ENCODE measurements at regions not wholly inside any gene's neighbourhood (a gene's known extent, or its start where the extent isn't known, plus 50 kb on each side); places are given as distances from the start of the nearest gene placed in this dataset.

DNA sequence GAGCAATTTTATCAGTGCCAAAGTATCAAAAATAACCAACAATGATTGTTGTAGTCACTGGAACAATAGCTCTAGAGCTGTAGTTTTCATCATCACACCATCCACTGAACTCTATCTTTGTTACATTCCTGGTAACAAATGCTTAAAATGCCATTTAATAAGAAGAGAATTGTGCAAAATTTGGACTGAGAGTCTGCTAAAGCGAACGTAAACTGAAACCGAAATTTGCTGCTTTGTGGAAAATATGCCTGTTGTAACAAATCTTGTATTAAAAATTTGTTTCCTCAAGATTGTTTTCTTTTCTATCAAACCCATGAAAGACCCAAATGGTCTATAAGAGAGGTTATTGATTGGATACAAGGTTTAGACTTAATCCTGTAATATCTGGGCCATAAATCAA, 109.3 kb upstream of the TECRL start:
- TF ChIP-seq CTCF (IDR thresholded peaks at IDR 0.05; ENCODE audit: insufficient read depth, low read length, poor library complexity, severe bottlenecking), result no peak
- Histone ChIP-seq H3K36me3 (ENCODE audit: control insufficient read depth, insufficient read depth, low read length) (no peaks in the 10 kb centered on the region), H3K4me3 (replicated peaks; ENCODE audit: low read depth, low read length) (no peak overlapping the region), H3K27me3 (replicated peaks; ENCODE audit: control insufficient read depth, insufficient read depth, low read length) (no peaks in the 10 kb centered on the region)
- no peak for DNase-seq (ENCODE audit: extremely low read depth, insufficient read length)

DNA sequence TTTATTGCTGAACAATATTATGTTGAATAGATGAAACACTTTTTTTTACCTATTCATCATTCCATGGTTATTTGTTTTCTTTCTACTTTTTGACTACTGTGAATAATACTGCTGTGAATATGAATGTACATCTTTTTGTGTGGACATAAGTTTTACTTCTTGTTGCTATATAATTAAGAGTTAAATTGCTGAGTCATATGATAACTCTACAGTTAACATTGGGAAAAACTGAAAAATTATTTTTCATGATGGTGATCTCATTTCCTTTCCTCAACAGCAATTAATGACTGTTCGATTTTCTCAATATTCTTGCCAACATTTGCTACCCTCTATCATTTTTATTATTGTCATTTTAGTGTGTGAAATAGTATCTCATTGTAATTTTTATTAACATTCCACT, 106.9 kb upstream of the TECRL start:
- H3K36me3 ChIP-seq (ENCODE audit: control insufficient read depth, insufficient read depth, low read length), result no peaks in the 10 kb centered on the region
- no peak for DNase-seq (ENCODE audit: extremely low read depth, insufficient read length)
- TF ChIP-seq CTCF (IDR thresholded peaks at IDR 0.05; ENCODE audit: insufficient read depth, low read length, poor library complexity, severe bottlenecking), result no peak
- no peaks in the 10 kb centered on the region for H3K27me3 ChIP-seq (replicated peaks; ENCODE audit: control insufficient read depth, insufficient read depth, low read length)
- H3K4me3 ChIP-seq (replicated peaks; ENCODE audit: low read depth, low read length), result no peak overlapping the region

GRCh38 chr4:64508089-64508488, 98.8 kb upstream of the TECRL start:
- H3K4me3 ChIP-seq (replicated peaks; ENCODE audit: low read depth, low read length), result no peak overlapping the region
- H3K27me3 ChIP-seq (replicated peaks; ENCODE audit: control insufficient read depth, insufficient read depth, low read length), result no peaks in the 10 kb centered on the region
- DNase-seq (ENCODE audit: extremely low read depth, insufficient read length), result no peak
- no peaks in the 10 kb centered on the region for H3K36me3 ChIP-seq (ENCODE audit: control insufficient read depth, insufficient read depth, low read length)
- TF ChIP-seq CTCF (IDR thresholded peaks at IDR 0.05; ENCODE audit: insufficient read depth, low read length, poor library complexity, severe bottlenecking), result no peak

DNA sequence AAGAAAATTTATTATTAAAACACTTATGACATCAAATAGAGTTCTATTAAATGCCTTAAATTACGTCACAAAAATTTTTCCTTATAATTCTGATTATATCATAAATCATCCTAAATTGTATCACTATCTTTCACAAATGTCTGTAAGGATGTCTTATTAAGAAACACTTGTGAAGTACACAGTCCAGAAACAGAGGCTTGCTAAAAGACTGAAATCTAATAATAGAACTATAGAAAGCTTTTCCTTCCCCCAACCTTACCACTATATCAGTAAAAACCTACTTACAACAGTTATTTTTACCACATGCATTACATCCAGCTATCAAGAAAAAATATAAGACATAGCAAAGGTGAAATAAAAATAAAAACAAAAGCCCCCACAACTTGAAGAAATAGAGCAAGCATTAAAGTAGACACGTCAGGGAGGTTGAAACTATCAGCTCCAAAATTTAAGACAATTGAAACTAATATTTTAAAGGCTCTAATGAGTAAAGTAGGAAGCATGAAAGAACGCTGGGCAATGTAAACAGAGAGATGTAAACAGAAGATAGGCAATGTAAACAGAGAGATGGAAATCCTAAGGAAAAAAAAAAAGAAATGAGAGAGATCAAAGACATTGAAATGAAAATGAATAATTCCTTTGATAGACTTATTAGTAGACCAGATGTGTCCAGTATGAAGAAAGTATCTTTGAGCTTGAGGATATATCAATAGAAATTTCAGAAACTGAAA, 94.9 kb upstream of the TECRL start:
- Histone ChIP-seq H3K27me3 (replicated peaks; ENCODE audit: control insufficient read depth, insufficient read depth, low read length) (no peaks in the 10 kb centered on the region), H3K36me3 (ENCODE audit: control insufficient read depth, insufficient read depth, low read length) (no peaks in the 10 kb centered on the region), H3K4me3 (replicated peaks; ENCODE audit: low read depth, low read length) (no peak overlapping the region)
- TF ChIP-seq CTCF (IDR thresholded peaks at IDR 0.05; ENCODE audit: insufficient read depth, low read length, poor library complexity, severe bottlenecking), result no peak
- DNase-seq (ENCODE audit: extremely low read depth, insufficient read length), result no peak

DNA sequence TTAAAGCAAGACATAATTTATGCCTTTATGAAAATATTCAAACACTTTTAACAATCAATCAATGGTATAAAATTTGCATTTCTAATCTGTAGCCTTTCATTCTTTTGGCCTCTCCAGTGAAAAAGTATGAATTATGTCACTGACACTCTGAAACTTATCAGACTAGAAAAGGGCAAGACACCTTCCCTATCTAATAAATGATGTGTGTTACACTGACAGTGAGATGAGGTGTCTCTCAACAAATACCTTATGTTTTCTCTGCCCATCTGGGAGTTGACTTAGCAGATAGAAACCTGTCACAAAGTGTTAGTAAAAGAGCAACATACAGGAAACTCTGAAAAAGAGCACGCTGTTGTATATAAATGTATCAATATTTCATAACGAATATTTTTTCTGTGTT, 94.2 kb upstream of the TECRL start:
- Histone ChIP-seq H3K36me3 (ENCODE audit: control insufficient read depth, insufficient read depth, low read length) (no peaks in the 10 kb centered on the region), H3K4me3 (replicated peaks; ENCODE audit: low read depth, low read length) (no peak overlapping the region), H3K27me3 (replicated peaks; ENCODE audit: control insufficient read depth, insufficient read depth, low read length) (no peaks in the 10 kb centered on the region)
- no peak for DNase-seq (ENCODE audit: extremely low read depth, insufficient read length)
- TF ChIP-seq CTCF (IDR thresholded peaks at IDR 0.05; ENCODE audit: insufficient read depth, low read length, poor library complexity, severe bottlenecking), result no peak

DNA sequence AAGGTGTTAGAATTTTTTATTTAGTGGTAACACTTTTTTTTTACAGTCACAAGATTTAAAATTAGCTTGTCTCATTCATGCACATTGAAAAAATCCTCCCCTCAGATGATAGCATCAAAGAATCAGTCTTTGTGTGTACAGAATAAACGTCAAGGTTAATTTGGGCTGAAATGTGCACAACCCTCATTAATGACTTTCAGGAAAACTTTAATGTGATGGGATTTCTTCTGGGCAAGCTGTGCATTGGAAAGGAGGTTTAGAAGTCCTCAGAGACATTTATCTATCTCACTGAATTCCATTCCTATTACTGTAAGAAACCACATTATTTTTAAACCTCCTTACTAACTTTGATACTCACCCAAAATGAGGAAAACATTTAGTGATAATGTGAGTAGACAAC, 88.2 kb upstream of the TECRL start:
- DNase-seq (ENCODE audit: extremely low read depth, insufficient read length), result no peak
- no peak overlapping the region for H3K4me3 ChIP-seq (replicated peaks; ENCODE audit: low read depth, low read length)

More for the DNA sequence above, 88.2 kb upstream of the TECRL start:
- TF ChIP-seq CTCF (IDR thresholded peaks at IDR 0.05; ENCODE audit: insufficient read depth, low read length, poor library complexity, severe bottlenecking), result no peak
- H3K27me3 ChIP-seq (replicated peaks; ENCODE audit: control insufficient read depth, insufficient read depth, low read length), result no peaks in the 10 kb centered on the region
- no peaks in the 10 kb centered on the region for H3K36me3 ChIP-seq (ENCODE audit: control insufficient read depth, insufficient read depth, low read length)
